GM19467 (cell line): ENCODE measurements at regions not wholly inside any gene's neighbourhood (a gene's known extent, or its start where the extent isn't known, plus 50 kb on each side); places are given as distances from the start of the nearest gene placed in this dataset.
"Not testable (repeated sequence)": the region's sequence is repeated elsewhere in the genome, so short reads cannot be mapped to it uniquely, and the experiment has no call there.

Experiments used
- ATAC-seq: cut with Tn5 transposase; IDR thresholded peaks from one replicate; pipeline ENCODE4 v1.9.1; 2021; ENCODE audit warnings: mild to moderate bottlenecking, moderate library complexity; ENCODE audit not compliant: unreplicated experiment

GRCh38 chr2:87565116-87565515 lies 182.8 kb upstream of the PLGLB2 start:
- not testable (repeated sequence) for ATAC-seq

GRCh38 chr2:87566531-87566930 lies 181.4 kb upstream of the PLGLB2 start:
- not testable (repeated sequence) for ATAC-seq

- not testable (repeated sequence) for ATAC-seq
These were observed 180.8 kb upstream of the PLGLB2 start for GRCh38 chr2:87567093-87567492.

GRCh38 chr2:87567912-87568311 lies 180.0 kb upstream of the PLGLB2 start:
- not testable (repeated sequence) for ATAC-seq

GRCh38 chr2:87568554-87569278 lies 179.2 kb upstream of the PLGLB2 start:
- ATAC-seq: not testable (repeated sequence)

GRCh38 chr2:87569689-87570397 lies 178.0 kb upstream of the PLGLB2 start:
- not testable (repeated sequence) for ATAC-seq

GRCh38 chr2:87571889-87572465 lies 175.9 kb upstream of the PLGLB2 start:
- ATAC-seq: not testable (repeated sequence)

GRCh38 chr2:87572906-87573305 lies 175.0 kb upstream of the PLGLB2 start:
- ATAC-seq: not testable (repeated sequence)

GRCh38 chr2:87573386-87574192 lies 174.3 kb upstream of the PLGLB2 start:
- ATAC-seq: not testable (repeated sequence)

GRCh38 chr2:87574193-87575119 lies 173.4 kb upstream of the PLGLB2 start:
- ATAC-seq: not testable (repeated sequence)

GRCh38 chr2:87575138-87575537 lies 172.7 kb upstream of the PLGLB2 start:
- not testable (repeated sequence) for ATAC-seq

GRCh38 chr2:87577358-87577757 lies 170.5 kb upstream of the PLGLB2 start:
- not testable (repeated sequence) for ATAC-seq

- not testable (repeated sequence) for ATAC-seq
These were observed 165.7 kb upstream of the PLGLB2 start for GRCh38 chr2:87582152-87582551.

GRCh38 chr2:87582579-87582978 lies 165.3 kb upstream of the PLGLB2 start:
- ATAC-seq: not testable (repeated sequence)

- ATAC-seq: not testable (repeated sequence)
These were observed 164.5 kb upstream of the PLGLB2 start for GRCh38 chr2:87583370-87583769.

GRCh38 chr2:87583803-87584202 lies 164.1 kb upstream of the PLGLB2 start:
- not testable (repeated sequence) for ATAC-seq

- ATAC-seq: not testable (repeated sequence)
These were observed 163.5 kb upstream of the PLGLB2 start for GRCh38 chr2:87584268-87584906.

GRCh38 chr2:87587934-87588333 lies 160.0 kb upstream of the PLGLB2 start:
- not testable (repeated sequence) for ATAC-seq

- ATAC-seq: not testable (repeated sequence)
These were observed 154.9 kb upstream of the PLGLB2 start for GRCh38 chr2:87592974-87593373.
